Neural progenitor cell (in vitro differentiated cells): ENCODE measurements at regions not wholly inside any gene's neighbourhood (a gene's known extent, or its start where the extent isn't known, plus 50 kb on each side); places are given as distances from the start of the nearest gene placed in this dataset.

Experiments
- EZH2 ChIP-seq: fragments of 200-600 bp; sonication (generic); IDR thresholded peaks from 2 replicates; pipeline ENCODE4 v1.6.1; 2017; ENCODE audit warnings: antibody characterized with exemption, mild to moderate bottlenecking, moderate library complexity
- EZH2phosphoT487 ChIP-seq: fragments of 200-600 bp; sonication (generic); IDR thresholded peaks from 2 replicates; pipeline ENCODE4 v1.6.1; 2017; ENCODE audit warnings: antibody characterized with exemption

- TF ChIP-seq EZH2phosphoT487 = no peak
- TF ChIP-seq EZH2 = no peak
Observed at GRCh38 chr9:38337706-38338264, 54.7 kb upstream of the ALDH1B1 start.
